Activated T-cell treated with anti-CD3 and anti-CD28 coated beads, Interleukin-2, amount 50 U/mL, for 1 hour (primary cell): ENCODE measurements at regions not wholly inside any gene's neighbourhood (a gene's known extent, or its start where the extent isn't known, plus 50 kb on each side); places are given as distances from the start of the nearest gene placed in this dataset.

Experiments
- DNase-seq: peaks from one replicate; pipeline ENCODE4 v3.0.0-alpha.2; 2020

- no peak for DNase-seq
Measured at GRCh38 chr5:124297826-124298225, 448.6 kb downstream of the ZNF608 start.

DNA sequence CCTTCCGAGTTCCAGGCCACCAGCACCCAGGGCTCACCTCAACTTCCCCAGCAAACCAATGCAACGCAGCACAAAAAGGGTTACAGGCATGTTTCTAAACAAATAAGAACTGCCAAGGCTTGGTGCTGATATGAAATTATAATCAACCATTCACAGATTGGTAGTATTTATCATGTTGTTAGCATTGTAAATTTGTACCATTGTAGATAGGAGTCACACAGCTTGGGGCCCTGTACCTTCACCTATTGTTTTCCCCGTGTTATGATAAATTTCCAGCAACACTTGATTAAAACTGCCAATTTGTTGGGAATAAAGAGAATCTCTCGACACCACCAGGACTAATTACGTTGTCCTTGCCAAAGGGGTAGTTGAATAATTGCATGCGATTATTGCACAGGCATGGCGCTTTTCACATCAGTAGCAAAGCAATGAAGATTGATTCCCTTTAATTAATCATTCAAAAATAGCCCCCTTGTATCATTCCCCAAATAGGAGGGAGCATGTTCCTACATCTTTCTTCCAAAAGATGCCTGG, 454.1 kb downstream of the ZNF608 start:
- no peak for DNase-seq

- DNase-seq: no peak
Measured at GRCh38 chr5:124289641-124290311, 456.7 kb downstream of the ZNF608 start.

DNA sequence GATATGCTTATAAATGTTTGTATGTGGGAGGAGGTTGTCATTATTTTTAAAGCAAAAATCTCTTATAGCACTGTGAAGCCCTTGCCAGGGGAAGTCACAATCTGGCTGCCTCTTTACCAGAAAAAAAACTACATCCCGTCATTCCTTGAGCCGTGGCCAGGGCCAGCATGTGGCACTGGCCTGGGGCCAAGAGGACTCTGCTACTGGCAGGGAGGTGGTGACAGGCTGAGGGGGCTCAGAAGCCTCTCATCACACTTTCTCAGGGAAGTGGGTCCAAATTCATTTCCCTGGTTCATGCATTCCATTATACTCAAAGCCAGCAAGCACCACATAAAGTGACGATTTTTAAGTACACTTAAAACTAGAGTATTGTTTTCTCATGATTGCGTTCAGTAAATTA, 457.3 kb downstream of the ZNF608 start:
- no peak for DNase-seq

DNA sequence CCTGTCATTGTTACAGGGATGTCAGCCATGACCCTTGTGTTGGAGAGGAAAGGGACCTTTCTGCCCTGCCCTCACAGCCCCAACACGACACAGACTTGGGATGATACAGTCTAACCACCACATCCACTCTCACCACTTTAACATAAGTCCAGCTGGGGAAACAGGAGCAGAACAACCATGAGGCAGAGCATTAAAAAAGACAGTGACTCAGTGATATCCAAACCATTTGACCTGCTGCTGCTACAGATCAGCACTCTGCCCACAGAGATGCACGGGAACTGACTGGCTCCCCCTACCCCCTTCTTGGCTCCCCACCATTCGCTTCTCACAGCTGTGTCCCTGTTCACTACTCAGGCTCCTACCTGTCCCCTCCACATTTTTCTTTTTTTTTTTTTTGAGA, 458.6 kb downstream of the ZNF608 start:
- no peak for DNase-seq

- no peak for DNase-seq
Measured at GRCh38 chr5:124285733-124286132, 460.7 kb downstream of the ZNF608 start.

DNA sequence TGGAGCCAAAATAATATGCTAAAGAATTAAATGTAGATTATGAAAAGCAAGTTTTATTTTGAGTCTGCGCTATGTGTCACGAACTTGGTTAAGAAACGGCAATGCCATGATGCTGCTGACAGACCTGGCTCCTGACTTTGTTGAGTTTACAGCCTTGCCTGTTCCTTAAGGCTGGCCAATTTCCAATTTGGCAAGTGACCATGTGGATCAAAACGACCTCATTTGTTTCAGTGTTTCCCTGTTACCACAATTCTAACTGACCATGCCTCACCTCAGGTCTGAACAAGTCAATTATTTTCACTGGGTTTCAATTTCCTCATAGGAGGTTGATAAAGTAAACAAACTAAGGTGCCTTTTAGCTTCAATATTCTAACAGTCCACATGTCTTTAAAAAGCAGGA, 461.4 kb downstream of the ZNF608 start:
- DNase-seq: no peak

DNA sequence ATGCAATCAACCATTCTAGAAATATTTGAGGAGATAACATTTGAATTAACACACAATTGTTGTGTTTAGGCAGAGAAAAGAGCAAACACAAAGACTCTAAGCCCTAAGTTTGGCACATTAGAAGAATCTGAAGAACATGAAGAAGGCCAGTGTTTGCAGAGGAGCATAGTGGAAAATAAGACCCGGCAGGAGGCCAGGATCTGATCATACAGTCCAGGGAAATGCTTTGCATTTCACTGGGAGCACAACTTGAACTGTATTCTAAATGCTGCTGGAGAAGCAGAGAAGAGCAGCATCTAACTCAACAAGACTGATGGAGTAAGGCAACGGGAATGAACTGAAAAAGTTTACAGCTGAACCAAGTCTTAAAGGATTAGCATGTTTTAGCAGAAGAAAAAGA, 463.4 kb downstream of the ZNF608 start:
- no peak for DNase-seq

- DNase-seq: no peak
Measured at GRCh38 chr5:124280079-124280478, 466.4 kb downstream of the ZNF608 start.

DNA sequence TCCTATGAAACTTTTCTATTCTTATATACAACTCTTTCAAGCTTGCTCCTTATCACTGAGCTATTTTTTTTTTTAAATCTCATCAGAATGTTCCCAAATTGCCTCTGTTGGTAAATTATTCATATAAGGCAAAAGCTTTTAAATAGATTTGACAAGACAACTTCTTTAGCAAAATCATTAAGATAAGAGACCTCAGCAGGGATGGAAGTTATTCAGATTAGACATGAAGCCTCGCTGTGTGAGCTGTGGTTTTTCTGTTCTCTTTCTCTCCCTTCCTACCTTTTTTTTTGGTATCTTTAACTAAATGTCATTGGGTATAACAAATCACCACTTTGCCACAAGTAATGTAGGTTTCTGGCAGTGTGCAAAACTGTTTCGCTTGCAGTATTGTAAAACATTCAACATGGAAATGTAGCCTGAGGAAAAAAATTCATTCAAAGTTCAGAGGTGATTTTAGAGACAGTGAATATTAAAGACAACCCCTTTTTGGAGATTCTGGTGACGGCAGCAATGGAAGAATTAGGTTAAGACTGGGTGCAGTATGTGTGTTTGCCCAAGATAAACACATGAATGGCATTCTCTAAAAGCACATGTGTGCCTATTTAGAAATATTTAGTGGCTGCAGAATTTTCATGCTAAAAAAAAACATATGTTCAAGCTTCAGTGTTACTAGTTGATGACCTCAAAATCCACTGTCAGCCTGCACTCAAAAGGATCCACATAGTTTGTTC, 467.1 kb downstream of the ZNF608 start:
- DNase-seq: no peak

- no peak for DNase-seq
Measured at GRCh38 chr5:124278636-124279035, 467.8 kb downstream of the ZNF608 start.

- DNase-seq: no peak
Measured at GRCh38 chr5:124277767-124278545, 468.5 kb downstream of the ZNF608 start.

GRCh38 chr5:124276166-124276565, 470.3 kb downstream of the ZNF608 start:
- no peak for DNase-seq

DNA sequence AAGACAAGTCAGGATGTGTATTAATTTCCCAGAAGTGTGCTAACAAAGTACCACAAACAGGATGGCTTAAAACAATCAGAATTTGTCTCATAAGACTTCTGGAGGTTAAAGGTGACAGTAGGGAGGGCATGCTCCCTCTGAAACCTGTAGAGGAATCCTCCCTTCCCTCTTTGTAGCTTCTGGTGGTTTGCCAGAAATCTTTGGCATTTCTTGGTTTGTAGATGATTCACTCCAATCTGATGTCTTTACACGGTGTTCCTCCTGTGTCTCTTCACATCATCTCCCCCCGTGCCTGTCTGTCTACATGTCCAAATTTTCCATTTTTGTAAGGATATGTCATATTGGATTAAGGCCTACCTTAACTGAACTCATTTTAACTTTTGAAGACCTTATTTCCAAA, 471.5 kb downstream of the ZNF608 start:
- DNase-seq: no peak

GRCh38 chr5:124264499-124264898, 481.9 kb downstream of the ZNF608 start:
- no peak for DNase-seq

DNA sequence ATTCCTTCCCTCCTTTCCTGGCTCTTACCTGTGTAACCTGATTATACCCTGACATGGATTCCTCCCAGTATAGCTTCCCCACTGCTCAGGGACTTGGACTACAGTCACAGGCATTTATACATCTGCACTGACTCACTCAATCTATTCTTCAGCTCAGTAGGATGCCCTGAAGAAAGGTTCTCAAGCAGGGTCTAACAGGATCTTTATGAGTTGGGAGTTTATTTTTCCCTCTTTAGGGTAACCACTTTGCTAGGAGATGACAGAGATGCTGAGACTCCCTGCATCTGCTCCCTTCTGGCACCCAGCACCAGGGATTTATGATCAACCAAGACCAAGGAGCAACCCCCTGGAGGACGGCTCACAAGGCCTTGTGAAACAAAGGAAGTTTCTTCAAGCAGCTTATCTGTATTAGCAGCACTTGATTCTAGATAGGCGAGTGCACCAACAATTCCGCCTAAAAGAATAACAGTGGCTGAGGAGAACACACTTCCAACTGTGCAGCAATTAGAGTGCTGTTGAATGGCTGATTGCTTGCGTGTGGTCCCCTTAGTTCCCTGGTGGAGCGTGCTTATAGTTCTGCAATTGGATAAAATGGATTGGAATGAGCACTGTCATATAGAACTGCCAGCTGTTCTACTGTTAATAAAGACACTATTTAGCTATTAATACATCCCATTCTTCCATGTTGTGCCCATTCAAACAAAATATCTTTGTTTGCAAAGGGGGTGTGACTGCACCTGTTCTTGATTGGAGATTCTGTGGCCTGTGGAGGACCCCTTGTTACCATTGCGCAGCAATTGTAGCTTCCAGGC, 482.6 kb downstream of the ZNF608 start:
- DNase-seq: no peak

DNA sequence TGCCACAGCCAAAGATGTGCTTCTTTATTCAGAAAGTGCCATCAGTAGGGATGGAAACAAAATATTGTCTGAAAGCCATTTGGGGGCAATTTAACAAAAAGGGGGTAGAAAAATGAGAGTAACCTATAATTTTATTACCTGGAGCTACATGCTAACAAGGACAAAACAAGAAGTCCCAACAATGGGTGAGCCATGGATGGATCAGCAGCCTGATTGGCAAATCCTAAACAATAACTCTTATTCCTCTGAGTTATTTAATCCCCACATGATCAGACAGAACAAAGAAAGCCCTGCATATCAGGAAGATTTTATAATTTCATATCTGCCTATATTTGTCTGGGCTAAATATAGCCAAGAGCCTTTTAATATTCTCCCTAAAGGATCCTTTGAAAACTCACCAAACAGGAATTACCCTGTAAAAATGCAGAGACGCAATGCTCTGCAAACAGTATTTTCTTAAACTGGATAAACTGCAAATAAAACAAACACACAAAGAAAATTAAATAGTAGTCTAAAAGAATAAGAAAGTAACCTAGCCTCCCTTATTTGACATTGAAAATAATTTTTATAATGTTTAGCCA, 483.4 kb downstream of the ZNF608 start:
- no peak for DNase-seq

DNA sequence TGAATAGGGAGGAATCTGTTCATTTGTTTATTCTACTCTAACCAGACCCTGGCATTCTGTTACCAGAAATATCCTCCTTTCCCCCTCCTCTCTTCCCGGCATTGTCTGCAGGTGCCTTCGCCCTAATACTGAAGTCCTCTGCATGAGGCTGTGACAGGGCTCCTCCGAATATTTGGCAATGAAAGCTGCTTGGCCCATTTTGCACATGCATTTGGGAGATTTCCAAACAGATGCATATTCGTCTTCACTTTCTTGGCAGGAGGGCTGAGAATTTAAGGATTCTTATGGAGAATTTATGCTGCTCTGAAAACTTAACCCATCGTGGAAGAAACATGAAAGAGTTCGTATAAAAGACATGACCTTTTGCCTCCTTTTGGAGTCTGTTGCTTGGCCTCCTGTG, 484.0 kb downstream of the ZNF608 start:
- no peak for DNase-seq

DNA sequence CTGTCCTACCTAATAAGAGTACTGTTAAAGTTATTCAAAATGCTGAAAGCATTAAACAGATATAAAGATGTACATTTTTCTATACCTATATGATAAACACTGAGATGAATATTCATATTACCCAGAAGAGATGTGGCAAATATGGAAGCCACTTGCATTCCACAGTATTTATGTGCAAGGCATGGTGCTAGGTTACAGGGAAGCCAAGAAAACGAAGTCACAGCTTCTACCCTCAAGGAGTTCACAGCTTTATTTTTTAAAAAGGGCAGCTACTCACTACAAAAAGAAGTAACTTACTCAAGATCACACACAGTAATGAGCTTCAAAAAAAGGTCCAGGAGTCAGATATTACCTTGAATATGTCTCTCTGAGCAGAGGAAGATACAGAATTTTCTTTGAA, 484.6 kb downstream of the ZNF608 start:
- DNase-seq: no peak

DNA sequence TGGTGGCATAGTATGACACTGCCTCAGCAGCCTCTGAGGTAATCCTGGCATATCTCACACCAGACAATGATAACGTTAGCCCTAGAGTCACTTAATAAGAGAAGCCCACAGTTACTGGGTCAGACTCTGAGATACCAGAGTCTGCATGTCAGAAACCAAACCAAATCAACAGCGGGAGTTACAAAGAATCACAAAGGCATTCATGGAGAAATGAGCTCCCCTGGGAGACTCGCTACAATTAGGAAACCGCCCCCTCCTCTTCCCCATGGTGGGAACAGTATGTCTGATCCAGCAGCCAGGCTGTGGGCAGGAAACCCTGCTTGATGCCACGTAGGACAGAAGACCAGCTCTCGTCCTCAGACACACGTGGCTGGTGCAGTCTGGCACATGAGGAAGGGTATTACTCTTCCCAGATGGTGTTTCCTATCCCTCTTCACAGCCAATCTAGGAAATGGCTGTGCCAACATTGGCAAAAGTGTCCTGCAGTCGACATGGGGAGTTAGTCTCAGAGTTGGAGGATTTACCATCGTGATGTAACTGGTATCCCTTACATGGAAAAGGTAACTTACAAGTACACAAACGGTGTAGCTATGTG, 485.4 kb downstream of the ZNF608 start:
- DNase-seq: no peak

- DNase-seq: no peak
Measured at GRCh38 chr5:124259017-124259416, 487.4 kb downstream of the ZNF608 start.

DNA sequence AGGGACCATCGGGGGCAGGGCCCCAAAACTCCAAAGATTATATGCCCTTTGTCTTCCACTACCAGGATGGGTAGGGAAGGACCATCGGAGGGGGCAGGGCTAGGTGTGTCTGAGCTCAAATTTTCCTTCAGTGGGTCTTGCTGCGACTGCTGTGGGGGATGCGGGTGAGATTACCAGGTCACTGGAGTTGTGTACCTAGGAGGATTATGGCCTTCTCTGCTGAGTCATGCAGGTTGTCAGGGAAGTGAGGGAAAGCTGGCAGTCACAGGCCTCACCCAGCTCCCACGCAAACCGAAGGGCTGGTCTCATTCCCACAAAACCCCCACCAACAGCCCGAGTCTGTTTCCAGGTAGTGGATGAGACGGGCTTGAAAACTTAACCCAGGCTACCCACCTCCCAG, 489.4 kb downstream of the ZNF608 start:
- DNase-seq: no peak
